ENCODE measurements at regions not wholly inside any gene's neighbourhood (a gene's known extent, or its start where the extent isn't known, plus 50 kb on each side); places are given as distances from the start of the nearest gene placed in this dataset.

DNA sequence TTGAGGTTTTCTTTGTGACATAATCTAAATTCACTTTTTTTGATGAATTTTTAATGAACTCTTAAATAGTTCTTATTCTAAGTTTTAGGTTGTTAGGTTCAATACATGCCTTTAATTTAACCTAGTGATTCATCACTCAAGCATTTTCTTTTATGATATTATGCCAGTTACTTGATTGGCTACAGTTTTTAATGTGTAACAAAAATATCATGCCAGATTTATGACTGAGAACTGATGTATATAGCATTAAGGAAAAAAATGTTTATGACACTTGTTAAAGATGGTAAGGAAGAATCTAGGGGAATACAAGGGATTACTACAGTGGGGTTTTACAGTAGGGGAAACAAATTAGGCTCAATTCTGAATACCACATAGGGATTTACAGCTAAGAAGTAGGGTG, 103.1 kb downstream of the VGLL3 start:
- TF ChIP-seq, protein P1, sequence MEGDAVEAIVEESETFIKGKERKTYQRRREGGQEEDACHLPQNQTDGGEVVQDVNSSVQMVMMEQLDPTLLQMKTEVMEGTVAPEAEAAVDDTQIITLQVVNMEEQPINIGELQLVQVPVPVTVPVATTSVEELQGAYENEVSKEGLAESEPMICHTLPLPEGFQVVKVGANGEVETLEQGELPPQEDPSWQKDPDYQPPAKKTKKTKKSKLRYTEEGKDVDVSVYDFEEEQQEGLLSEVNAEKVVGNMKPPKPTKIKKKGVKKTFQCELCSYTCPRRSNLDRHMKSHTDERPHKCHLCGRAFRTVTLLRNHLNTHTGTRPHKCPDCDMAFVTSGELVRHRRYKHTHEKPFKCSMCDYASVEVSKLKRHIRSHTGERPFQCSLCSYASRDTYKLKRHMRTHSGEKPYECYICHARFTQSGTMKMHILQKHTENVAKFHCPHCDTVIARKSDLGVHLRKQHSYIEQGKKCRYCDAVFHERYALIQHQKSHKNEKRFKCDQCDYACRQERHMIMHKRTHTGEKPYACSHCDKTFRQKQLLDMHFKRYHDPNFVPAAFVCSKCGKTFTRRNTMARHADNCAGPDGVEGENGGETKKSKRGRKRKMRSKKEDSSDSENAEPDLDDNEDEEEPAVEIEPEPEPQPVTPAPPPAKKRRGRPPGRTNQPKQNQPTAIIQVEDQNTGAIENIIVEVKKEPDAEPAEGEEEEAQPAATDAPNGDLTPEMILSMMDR (IDR thresholded peaks at IDR 0.05 in 8 of 11, conservative IDR thresholded peaks at IDR 0.05 in 3 of 11) = no peak
- no peak for TF ChIP-seq POLR2AphosphoS5 (IDR thresholded peaks at IDR 0.05)
- TF ChIP-seq POLR2A (IDR thresholded peaks at IDR 0.05) = no peak
